Esophagus squamous epithelium (tissue), 5 donors: ENCODE measurements at regions not wholly inside any gene's neighbourhood (a gene's known extent, or its start where the extent isn't known, plus 50 kb on each side); places are given as distances from the start of the nearest gene placed in this dataset.

ENCODE experiments used
- DNase-seq: peaks from one replicate; lab custom pipeline; 2025; lab: John Stamatoyannopoulos, UW
- H3K27ac ChIP-seq, 4 donors: fragments of 200-600 bp; sonication (generic); one replicate each; pipeline ENCODE4 v1.5.1; 2016 to 2019; ENCODE audit warnings: mild to moderate bottlenecking in 1 of 4
- H3K27me3 ChIP-seq, 4 donors: fragments of 200-600 bp; sonication (generic); 1 replicate in 3 of 4; 2 replicates in 1 of 4; pipeline versions ENCODE4 v1.5.1 to v1.6.0; 2017 to 2021; ENCODE audit warnings: antibody characterized with exemption in 1 of 4
- H3K36me3 ChIP-seq, 3 donors: fragments of 200-600 bp; sonication (generic); one replicate each; pipeline ENCODE4 v1.5.1; 2016 to 2019
- H3K4me1 ChIP-seq, 3 donors: fragments of 200-600 bp; sonication (generic); one replicate each; pipeline ENCODE4 v1.5.1; 2017 to 2019
- H3K4me3 ChIP-seq, 4 donors: fragments of 200-600 bp; sonication (generic); 1 replicate in 3 of 4; 2 replicates in 1 of 4; pipeline ENCODE4 v1.5.1; 2016 to 2019; ENCODE audit warnings: mild to moderate bottlenecking in 2 of 4, moderate library complexity in 1 of 4
- H3K9me3 ChIP-seq, 3 donors: fragments of 200-600 bp; sonication (generic); one replicate each; pipeline ENCODE4 v1.5.1; 2016 to 2019
- CTCF ChIP-seq, 6 experiments: fragments of 450-650 bp in 4 of 6; fragments of 200-600 bp in 2 of 6; sonication (generic) in 2 of 6; IDR thresholded peaks; one replicate each; pipeline ENCODE4 v1.5.1; 2016 to 2019; ENCODE audit warnings: antibody characterized with exemption in 6 of 6, mild to moderate bottlenecking in 4 of 6, moderate library complexity in 4 of 6
- POLR2A ChIP-seq, 4 donors: fragments of 450-650 bp; IDR thresholded peaks; one replicate each; pipeline ENCODE4 v1.6.1; 2017; ENCODE audit warnings: antibody characterized with exemption in 4 of 4, mild to moderate bottlenecking in 4 of 4, moderate library complexity in 3 of 4
- WGBS, 2 donors: methylation state at CpG; one replicate each; pipeline ENCODE4 v1.1.5; 2018; 5-methylcytosine and 5-hydroxymethylcytosine counted together
- intact Hi-C: fragments of 100-400 bp; cut with DNase I; formaldehyde crosslinking; loops from one replicate; pipeline ENCODE4 v1.15.0; 2022
- donor health status: DM: yes; HTN: yes; CAD: no.

DNA sequence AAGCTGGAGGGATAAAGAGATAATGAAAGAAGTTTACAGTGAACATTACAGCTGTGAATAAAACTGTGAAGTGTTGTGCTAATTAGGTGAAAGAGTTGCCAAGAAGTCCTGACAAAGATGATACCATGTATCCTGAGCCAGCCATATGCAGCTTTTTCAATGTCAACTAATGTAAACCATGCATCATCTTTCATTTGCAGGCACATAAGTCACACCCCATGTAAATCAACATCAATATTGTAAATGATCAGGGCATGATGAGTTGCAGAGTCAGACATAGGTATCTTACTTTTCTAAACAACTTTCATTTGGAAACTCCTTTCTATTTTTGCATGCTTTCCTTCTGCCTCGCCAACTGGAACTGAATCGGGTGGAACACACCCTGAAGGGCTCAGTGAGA is 569.1 kb downstream of the TBC1D4 start:
- no peaks in the 10 kb centered on the region for H3K9me3 ChIP-seq
- H3K4me1 ChIP-seq = no peaks in the 10 kb centered on the region
- TF ChIP-seq POLR2A (IDR thresholded peaks at IDR 0.05) = no peak
- TF ChIP-seq CTCF (IDR thresholded peaks at IDR 0.05) = no peak
- DNase-seq = no peak
- no peaks in the 10 kb centered on the region for H3K27me3 ChIP-seq
- no peak overlapping the region for H3K4me3 ChIP-seq
- 54 to 66% methylated on average over 2 of the region's 2 CpGs for WGBS, 2 donors
- intact Hi-C loops = no loop called here
- no peaks in the 10 kb centered on the region for H3K36me3 ChIP-seq
- no peak overlapping the region for H3K27ac ChIP-seq

DNA sequence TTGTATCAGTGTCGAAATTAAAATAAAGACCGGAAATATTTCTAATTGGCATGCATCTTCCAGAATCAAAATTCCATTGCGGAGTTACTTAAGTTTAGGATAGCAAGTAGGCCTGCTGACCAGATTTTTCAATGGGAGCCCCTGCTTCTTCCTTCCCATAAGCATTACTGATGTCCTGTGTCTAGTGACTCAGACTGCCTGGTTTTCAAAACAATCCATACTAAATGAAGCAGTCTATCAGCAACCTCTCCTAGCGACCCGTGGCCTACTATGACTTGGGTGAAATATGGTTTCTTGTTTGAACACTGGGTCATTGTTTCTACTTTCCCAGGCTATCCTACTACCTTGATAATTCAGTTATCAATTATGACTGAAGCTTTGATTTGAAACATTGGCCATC is 571.6 kb downstream of the TBC1D4 start:
- Histone ChIP-seq H3K27me3 (no peaks in the 10 kb centered on the region), H3K36me3 (no peaks in the 10 kb centered on the region), H3K4me3 (no peak overlapping the region), H3K4me1 (no peaks in the 10 kb centered on the region), H3K9me3 (no peaks in the 10 kb centered on the region), H3K27ac (no peak overlapping the region)
- 78 to 84% methylated on average over 5 of the region's 5 CpGs for WGBS, 2 donors
- DNase-seq = no peak
- intact Hi-C loops = no loop called here
- TF ChIP-seq POLR2A (IDR thresholded peaks at IDR 0.05) = no peak
- no peak for TF ChIP-seq CTCF (IDR thresholded peaks at IDR 0.05)

DNA sequence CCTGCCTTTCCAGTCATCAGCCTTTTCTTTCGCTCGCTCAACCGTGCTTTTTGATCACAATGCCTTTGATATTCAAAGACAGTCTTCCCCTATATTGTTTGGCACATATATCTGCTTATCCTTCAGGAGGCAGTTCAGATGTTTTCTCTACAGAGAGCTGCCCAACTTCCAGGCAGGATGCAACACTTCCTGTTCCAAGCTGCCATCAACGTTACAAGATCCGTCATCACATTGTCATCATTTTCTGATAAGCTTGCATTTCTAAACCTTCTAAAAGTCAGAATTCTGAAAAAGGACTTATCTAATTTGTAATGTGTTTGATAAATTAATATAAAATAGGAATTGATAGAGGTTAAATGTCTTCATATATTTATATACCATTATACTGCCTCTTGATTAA is 574.2 kb downstream of the TBC1D4 start:
- H3K27ac ChIP-seq = no peak overlapping the region
- no peaks in the 10 kb centered on the region for H3K27me3 ChIP-seq
- WGBS, 2 donors = 67 to 72% methylated on average over 5 of the region's 5 CpGs
- no peak for TF ChIP-seq CTCF (IDR thresholded peaks at IDR 0.05)
- no peak for TF ChIP-seq POLR2A (IDR thresholded peaks at IDR 0.05)
- DNase-seq = no peak
- H3K9me3 ChIP-seq = no peaks in the 10 kb centered on the region
- intact Hi-C loops = no loop called here
- H3K4me3 ChIP-seq = no peak overlapping the region
- no peaks in the 10 kb centered on the region for H3K36me3 ChIP-seq
- H3K4me1 ChIP-seq = no peaks in the 10 kb centered on the region

DNA sequence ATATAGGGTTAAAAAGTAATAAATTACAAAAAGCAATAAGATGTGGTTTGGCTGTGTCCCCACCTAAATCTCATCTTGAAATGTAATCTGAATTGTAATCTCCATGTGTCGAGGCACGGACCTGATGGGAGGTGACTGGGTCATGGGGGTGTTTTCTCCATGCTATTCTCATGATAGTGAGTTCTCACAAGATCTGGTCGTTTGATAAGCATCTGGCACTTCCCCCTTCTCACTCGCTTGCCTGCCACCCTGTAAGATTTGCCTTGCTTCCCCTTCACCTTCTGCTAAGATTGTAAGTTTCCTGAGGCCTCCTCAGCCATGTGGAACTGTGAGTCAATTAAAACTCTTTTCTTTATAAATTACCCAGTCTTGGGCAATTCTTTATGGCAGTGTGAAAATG is 577.4 kb downstream of the TBC1D4 start:
- no peak for DNase-seq
- Histone ChIP-seq H3K4me3 (no peak overlapping the region), H3K27ac (no peak overlapping the region), H3K36me3 (no peaks in the 10 kb centered on the region), H3K27me3 (no peaks in the 10 kb centered on the region), H3K9me3 (no peaks in the 10 kb centered on the region), H3K4me1 (no peaks in the 10 kb centered on the region)
- intact Hi-C loops = no loop called here
- TF ChIP-seq CTCF (IDR thresholded peaks at IDR 0.05) = no peak
- no peak for TF ChIP-seq POLR2A (IDR thresholded peaks at IDR 0.05)
- WGBS, 2 donors = 47 to 58% methylated on average over 4 of the region's 4 CpGs

GRCh38 chr13:74895042-74895796 is 586.8 kb downstream of the TBC1D4 start:
- no peaks in the 10 kb centered on the region for H3K9me3 ChIP-seq
- H3K36me3 ChIP-seq = no peaks in the 10 kb centered on the region
- H3K27ac ChIP-seq = no peak overlapping the region
- WGBS, 2 donors = 54 to 55% methylated on average over 1 of the region's 1 CpG
- TF ChIP-seq CTCF (IDR thresholded peaks at IDR 0.05) (no peak), POLR2A (IDR thresholded peaks at IDR 0.05) (no peak)
- H3K27me3 ChIP-seq = no peaks in the 10 kb centered on the region
- DNase-seq = no peak
- intact Hi-C loops = no loop called here
- no peaks in the 10 kb centered on the region for H3K4me1 ChIP-seq
- H3K4me3 ChIP-seq = no peak overlapping the region
